Pons (tissue), 1 donor: ENCODE measurements at regions not wholly inside any gene's neighbourhood (a gene's known extent, or its start where the extent isn't known, plus 50 kb on each side); places are given as distances from the start of the nearest gene placed in this dataset.

Source experiments
- DNase-seq: peaks from one replicate; pipeline ENCODE4 v3.0.0-alpha.2; 2016; ENCODE audit warnings: low spot score

DNA sequence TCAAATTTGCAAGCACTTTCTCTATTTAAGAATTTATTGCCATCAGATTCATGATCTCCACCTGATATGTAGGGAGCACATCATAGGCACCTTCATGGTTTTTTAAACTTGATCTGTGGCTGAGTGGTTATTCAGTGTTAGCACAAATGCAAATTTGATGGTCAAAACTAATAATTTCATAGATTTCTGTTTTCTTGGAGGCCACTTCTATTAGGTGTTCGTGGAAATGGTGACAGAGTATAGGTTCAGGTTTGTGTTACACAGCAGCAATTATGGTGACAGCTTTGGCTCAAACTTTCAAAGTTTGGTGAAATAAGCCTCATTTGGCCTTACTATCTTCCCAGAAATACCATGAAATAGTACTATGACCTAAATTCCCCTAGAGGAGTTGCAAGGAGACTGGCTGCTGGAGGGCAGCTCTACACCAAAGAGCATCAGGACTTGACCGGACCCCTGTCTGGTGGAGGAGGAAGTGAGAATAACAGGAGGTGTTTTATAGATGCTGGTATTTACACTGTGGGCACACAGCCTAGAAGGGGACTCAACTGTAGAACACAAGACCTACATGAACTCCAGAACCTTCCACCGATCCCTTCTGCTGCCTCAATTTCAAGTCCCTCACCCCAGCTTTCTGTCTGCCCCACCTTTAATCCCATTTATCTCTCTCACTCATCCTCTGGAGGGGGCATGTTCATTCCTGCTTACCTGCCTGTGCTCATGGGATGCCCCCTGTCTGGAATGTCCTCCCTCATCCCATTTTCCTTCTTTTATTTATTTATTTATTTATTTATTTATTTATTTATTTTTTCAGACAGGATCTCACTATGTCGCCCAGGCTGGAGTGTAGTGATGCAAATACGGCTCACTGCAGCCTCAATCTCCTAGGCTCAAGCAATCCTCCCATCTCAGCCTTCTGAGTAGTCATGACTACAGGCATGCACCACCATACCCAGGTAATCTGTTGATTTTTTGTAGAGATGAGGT is 132.9 kb upstream of the SIX2 start:
- no peak for DNase-seq

DNA sequence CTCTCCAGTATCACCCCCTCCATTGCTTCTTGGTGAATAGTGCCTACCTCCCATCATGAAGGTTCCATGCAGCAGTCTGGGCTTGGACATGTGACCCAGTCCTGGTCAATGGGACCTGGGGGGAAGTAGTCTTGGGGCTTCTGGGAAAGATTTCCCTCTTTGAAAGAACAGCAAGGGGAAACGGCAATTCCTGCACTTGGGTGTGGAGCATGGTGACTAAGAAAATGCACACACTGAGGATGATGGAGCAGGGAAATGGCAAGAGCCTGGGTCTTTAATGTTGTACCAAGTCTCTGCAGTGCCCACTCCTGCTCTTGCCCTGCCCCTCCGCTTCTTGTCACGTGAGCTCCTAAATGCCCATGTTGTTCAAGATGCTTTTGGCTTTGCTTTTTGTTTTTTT is 131.4 kb upstream of the SIX2 start:
- DNase-seq = no peak

DNA sequence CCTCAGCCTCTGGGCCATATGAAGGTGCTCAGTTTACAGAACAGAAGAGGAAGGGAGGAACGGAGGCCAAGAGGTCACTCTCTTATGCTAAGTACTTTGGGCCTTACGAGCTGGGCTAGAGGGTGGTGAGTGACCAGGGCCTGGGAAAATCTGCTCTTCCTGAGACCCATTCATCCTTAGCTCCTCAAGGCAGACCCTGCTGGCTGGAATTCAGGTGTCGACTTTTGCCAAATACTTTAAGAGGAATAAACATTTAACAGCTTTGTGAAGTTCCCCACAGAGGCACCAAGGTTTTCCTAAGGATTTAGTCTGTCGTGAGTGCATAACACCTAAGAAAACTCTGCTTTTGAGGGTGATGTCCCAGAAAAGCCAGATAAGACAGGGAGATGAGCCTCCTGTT is 129.7 kb upstream of the SIX2 start:
- DNase-seq = no peak

DNA sequence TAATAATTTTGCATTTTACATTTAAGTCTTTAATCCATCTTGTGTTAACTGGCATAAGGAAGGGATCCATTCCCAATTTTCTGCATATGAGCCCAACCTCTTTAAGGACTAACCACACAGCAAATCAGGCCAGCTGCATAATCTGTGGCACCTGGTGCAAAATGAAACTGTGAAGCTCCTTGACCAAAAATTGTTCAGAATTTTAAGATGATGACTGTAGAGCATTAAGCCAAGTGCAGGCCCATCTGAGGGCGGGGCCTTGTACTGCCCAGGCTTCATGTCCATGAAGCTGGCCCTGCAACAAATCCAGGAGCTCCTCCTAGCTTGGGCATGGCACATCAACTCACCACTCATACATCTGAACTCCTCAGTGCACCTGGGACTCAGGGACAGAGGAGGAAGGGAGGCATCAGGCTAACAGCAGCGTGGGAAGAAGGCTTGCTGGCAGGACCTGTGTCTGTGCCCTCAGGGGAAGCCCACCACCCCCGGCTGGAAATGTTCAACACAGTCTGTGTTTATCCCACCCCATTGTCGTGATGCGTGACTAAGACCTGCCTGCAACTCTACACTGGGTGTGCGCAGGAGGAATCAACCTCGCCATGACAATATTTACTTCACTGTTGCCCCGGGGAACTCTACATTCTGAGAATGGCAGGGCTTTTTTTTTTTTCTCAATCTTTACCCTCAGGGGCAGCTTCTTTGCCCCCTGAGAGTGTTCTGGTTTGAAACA is 128.9 kb upstream of the SIX2 start:
- no peak for DNase-seq

DNA sequence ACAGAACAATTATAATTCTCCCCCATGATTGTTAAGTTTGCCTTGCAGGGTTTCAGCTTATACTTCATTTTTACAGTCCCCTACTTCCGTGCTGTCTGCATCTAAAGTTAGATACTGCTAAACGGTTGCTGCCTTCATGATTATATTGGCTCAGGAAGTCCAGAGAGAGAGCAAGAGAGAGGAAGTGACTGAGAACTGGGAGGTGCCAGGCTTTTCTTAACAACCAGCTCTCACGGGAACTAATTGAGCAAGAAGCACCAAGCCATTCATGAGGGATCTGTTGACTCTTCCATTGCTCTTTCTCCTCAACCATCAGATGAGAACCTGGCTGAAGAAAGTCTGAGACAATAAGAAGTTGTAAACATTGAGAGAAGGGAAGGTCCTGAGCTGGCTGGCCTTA is 125.5 kb upstream of the SIX2 start:
- DNase-seq = peak; percentile 34

DNA sequence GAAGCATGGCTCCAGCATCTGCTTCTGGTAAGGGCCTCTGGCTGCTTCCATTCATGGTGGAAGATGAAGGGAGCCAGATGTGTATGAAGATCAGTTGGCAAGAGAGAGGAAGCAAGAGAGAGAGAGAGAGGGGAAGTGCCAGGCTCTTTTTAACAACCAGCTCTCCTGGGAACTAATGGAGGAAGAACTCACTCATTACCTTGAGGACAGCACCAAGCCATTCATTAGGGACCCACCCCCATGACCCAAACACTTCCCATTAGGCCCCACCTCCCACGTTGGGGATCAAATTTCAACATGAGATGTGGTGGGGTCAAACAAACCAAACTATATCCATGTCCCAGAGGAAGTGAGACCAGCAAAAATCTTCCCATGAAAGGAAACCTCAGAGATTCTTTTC is 124.8 kb upstream of the SIX2 start:
- DNase-seq = no peak

DNA sequence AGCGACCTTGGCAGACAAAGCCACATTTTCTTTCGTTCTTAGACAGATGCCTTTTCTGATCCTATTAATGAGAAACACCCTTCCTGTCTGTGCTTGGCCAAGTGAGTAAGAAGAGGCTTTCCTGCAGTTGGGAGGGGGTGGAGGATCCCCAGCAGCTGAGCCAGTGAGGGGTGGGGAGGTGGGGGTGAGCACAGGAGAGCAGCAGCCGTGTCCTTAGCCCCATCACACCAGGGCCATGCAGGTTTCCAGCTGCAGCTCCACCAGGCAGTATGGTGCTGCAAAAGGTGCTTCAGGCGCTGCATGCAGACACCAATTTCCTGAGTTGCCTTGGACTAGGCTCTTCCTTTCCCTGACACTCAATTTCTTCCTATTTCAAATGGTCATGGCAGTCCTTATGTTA is 123.3 kb upstream of the SIX2 start:
- DNase-seq = no peak

DNA sequence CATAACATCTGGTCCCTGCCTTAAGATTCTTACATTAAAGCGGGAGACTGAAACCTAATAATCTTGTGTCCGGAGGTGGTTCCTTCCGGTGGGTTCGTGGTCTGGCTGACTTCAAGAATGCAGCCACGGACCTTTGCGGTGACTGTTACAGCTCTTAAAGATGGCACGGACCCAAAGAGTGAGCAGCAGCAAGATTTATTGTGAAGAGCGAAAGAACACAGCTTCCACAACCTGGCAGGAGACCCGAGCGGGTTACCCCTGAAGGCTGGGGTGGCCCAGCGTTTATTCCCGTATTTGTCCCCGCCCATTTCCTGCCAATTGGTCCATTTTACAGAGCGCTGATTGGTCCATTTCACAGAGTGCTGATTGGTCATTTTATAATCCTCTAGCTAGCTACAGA is 122.3 kb upstream of the SIX2 start:
- DNase-seq = no peak

DNA sequence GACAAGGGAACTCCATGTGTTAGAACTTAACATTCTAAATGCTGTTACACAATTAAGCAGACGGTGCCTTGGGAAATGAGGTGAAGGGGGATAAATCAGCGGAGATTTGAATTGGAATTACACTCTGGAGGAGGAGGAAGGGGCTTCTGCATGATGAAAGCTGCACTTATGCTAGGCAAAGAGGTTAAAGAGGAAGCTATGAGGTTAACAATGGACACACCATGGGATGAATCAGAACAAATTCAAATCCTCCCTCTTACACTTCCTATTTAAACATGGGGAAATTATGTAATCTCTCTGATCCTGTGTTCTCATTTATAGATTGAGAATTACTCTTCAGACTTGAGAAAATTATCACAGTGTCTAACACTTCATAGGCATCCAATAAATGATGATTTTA is 121.5 kb upstream of the SIX2 start:
- DNase-seq = no peak

DNA sequence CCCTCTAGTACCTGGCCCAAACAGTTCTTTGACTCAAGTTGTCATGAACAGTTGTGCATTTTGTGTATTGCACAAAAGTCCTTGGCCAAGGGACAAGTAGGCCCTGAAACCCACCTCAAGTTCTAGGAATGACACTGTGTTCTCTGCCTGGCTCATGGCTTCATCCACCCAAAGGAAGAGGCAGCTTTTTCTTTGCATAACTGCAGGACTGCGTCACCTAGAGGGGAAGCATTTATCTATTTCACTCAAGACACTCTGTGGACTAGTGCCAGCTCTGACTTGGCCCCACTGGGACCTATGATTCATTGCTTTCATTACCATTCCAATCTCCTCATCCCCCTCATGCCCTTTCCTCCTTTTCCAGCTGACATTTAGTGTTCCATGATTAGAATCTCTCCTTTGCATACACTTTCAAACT is 119.3 kb upstream of the SIX2 start:
- no peak for DNase-seq

DNA sequence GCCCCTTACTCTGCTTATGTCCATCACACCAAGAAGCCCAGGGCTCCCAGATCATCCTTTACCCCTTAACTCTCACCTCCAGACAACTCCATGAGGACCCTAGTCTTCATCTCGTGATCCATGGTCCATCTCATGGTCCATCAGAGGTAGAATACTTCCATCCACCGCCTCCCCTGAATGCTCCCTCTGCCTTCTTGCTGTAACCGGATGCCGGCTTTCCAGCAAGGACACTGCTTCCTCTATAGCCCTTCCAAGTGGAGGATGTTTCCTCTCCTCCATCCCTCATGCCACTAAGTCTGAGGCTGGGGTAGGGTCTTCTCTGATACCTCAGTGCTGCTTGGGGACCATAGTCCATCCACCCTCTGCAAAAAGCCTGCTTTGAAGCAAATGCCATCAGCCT is 118.6 kb upstream of the SIX2 start:
- no peak for DNase-seq

DNA sequence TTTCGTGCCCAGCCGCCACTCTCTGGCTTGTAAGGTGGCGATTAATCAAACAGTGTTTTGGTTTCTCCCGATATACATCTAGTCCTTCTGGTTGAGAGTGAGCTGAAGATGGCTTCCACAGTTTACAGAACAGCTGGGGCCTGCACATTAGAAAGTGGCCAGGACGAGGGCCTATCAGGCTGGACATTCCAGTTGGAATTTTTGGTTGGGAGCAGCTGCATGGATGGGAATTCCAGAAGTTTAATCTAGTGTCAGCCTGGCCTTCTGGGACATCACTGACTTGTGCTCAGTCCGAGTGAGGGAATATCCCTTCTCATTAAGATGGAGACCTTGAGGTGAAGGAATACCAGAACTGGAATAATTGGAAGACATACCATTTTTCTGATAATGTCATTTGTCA is 118.1 kb upstream of the SIX2 start:
- no peak for DNase-seq

DNA sequence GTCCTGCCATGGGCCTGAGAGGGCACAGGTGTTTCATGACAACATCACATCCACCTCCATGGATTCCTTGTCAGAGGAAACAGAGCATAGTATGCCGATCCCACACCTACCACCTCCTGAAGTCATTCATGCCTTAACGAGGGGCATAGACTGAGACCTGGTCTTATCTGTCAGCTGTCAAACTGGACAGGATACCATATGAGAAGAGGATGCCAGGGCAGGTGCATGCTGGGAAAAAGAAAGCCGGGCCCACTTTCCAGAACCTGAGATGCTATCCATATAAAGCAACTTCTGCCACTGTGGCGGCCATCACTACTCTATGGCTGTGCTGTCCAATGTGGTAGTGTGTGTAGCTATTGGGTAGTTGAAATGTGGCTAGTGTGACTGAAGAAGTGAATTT is 116.0 kb upstream of the SIX2 start:
- no peak for DNase-seq

DNA sequence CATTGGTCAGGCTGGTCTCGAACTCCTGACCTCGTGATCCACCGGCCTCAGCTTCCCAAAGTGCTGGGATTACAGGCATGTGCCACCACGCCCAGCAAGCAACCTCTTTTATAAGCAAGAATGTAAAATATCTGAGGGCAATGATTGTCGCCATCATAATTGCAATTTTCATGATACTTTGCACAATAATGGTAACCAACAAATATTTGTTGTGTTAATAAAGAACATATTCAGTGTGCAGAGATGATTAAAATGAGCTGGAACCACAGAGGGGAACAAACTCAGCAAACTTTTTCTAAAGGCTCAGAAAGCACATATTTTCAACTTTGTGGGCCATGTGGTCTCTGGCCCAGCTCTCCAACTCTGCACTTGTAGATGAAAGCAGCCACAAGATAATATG is 115.2 kb upstream of the SIX2 start:
- no peak for DNase-seq

DNA sequence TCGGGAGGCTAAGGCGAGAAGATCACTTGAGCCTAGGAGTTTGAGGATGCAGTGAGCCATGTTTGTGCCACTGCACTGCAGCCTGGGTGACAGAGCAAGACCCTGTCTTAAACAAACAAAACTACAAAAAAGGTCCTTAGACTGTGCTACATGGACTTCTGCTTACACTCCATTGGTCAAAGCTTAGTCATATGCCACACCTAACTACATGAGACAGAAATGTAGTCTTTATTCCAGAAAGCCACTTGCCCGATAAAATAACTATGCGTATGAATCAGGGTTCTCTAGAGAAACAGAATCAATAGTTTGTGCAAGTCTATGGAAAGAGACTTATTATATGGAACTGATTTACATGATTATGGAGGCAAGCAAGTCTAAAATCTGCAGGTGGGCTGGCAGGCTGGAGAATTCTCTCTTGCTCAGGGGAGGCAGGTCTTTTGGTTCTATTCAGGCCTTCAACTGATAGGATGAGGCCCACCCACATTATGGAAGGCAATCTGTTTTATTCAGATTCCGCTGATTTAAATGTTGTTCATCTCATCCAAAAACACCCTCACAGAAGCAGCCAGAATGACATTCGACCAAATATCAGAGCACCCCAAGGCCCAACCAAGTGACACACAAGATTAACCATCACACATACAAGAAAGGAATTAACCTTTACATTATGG is 114.4 kb upstream of the SIX2 start:
- DNase-seq = no peak

DNA sequence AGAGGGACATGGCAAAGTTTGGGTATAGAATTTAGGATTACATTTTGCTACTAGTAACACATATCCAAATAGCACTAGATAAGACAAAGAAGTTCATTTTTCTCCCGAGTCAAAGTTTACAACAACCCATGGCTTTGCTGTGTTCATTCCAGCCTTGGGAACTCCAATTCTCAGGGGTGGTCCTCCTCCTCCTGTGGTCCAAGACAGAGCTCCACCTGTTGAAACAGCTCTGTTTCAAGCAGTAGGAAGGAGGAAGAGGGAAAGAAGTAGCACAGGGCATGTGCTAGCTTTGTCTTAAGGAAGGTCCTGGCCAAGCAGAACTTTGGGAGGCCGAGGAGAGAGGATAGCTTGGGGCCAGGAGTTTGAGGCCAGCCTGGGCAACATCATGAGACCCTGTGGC is 113.8 kb upstream of the SIX2 start:
- no peak for DNase-seq

DNA sequence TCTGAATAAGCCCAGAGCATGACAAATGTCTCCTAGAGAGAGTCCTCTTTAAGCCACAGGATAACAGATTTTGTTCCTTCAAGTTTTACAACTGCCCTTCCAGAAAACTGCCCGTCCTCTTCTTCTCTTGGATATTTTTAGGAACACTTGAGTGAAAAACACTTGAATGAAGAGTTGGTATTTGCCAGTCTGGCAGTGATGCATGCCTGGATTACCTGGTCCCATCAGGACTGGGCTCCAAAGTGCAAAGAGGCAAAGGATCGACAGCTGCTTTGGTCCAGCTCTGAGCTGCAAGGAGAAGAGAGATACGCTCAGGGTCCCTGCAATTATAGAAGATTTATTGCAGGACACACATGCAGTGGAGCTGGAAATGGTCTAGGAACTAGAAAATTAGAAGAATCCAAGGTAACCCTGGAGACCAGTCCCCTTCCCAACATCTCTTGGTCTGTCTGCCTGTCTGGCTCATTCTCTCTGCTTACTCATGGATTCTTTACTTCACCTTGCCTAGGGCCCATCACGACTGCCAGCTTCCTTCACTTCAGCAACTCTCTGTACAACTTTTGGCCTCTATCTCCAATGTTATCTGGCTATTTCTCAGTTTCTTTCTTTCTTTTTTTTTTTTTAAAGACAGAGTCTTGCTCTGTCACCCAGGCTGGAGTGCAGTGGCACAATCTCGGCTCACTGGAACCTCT is 112.1 kb upstream of the SIX2 start:
- no peak for DNase-seq

DNA sequence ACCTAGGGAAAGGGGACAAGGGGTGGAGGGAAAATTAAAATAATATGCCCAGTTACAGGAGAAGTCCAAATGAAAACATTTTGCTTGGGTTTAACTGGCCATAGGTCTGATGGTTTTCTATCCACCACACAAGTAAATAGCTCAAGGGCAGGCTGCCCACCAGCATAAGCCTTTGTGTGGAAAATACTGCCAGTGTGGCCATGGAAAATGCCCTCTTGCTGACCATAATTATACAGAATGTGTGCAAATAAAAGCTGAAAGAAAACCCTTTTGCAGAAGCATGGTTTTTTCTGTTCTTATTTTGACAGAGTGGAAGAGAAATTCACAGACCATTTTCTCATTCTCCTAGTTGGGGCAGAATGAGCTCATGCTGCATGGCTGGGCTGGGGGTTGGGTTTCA is 111.3 kb upstream of the SIX2 start:
- no peak for DNase-seq

DNA sequence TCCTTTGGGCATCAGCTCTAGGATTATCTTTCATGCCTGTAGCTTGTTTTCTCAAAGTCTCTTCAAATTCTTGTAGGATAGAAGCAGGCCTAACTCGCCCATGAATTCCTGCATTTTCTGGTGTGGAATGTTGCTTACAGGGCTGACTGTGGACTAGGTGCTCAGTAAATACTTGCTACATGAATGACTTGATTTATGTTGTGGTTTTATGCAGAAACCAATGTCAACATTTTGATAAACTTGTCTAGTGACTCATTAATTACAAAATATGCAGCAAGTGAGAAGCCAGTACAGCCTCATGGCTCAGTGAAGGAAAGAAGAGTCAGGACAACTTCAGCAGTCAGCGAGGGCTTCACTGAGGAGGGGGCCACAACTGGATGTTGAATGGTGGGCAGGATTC is 110.6 kb upstream of the SIX2 start:
- DNase-seq = no peak

DNA sequence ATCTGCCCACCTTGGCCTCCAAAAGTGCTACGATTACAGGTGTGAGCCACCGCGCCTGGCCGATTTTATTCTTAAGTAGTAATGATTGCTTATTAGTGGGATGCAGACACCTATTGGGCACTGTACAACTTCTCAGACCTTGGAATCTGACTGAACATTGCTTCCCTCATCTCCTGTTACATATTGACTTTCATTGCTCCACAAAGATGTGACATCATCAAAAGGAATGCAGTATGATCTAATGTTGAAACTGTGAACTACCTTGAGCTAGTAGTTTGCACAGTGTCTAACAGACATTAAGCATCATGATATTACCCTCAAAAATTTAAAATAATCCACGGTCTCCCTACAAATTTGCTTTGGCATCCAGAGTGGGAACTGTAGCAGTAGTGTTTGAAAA is 109.8 kb upstream of the SIX2 start:
- no peak for DNase-seq

DNA sequence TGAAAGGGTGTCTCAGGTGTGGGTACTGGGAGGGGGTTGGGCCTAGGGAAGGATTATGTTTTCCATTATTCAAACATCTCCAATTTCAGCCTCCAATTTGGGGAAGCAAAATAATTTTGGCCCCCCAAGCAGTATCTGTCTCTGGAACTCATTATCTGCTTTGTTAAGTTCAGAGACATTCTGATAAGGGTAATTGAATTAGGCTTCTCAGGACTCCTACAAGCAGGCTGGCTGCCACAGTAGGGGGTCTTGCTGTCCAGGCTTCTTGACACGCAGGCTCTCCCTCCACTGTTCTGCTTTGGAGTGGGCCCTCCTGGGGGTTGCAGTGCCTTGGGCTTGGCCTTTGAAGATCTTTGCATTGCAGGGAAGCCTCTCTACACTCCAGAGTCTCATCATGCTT is 108.1 kb upstream of the SIX2 start:
- DNase-seq = no peak

DNA sequence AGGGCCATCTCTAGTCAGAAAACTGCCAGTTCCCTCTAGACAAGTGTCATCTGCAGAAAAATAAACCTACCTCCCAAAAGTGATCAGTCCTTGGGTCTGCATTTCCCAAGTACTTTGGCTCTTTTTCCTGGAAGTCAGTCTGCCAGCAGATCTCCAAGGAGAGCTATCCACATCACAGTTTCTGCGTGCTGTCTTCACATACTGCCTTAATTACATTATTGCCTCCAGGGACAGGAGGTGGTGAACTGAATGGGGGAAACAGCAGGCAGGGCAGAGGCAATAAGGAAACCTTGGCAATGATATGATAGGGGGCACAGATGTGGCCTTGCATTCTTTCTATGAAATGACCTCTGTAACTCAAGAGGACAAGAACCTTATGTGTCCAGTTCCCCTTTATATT is 105.9 kb upstream of the SIX2 start:
- DNase-seq = no peak
